ENCODE measurements at regions not wholly inside any gene's neighbourhood (a gene's known extent, or its start where the extent isn't known, plus 50 kb on each side); places are given as distances from the start of the nearest gene placed in this dataset.
"Not testable (repeated sequence)": the region's sequence is repeated elsewhere in the genome, so short reads cannot be mapped to it uniquely, and the experiment has no call there.

DNA sequence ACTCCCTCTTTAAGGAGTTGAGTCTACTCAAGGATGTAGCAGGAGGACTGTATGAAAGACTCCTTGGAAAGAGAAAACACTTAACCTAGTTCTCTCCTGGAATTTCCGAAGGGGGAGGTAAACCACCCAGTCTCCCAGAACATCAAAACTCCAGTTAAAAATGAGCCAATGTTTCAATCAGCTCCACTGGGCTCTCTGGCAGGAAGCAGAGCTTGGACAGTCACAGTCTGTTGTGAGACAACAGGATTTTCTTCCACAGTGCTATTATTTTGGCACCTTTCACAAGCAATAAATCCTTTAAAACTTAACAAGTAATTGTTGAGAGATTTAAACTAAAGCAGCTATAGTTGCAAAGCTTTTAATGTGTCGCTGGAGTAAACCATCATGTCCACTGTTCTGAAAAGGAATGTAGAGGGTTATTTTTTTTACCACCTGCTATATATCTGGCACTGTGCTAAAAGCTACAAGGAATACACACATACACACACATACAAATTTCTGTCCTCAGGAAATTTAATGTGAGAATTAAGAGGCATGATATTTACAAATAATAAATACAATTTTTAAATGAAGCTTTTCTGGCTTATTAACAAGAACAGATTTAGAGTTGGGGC lies 229.2 kb upstream of the INTU start:
- Histone ChIP-seq H3K9me3 (peaks cover 0 to 21% (median 17%) of the 10 kb centered on the region in 8 donors), H3K4me1 (no peaks in the 10 kb centered on the region), H3K27me3 (replicated peaks in 1 of 7) (no peaks in the 10 kb centered on the region), H3K4me3 (no peak overlapping the region), H3K27ac (no peak overlapping the region), H3K36me3 (no peaks in the 10 kb centered on the region)
- DNase-seq: no peak
- no peak for TF ChIP-seq POLR2A (IDR thresholded peaks at IDR 0.05)
- no peak for TF ChIP-seq POLR2AphosphoS5 (IDR thresholded peaks at IDR 0.05)
- TF ChIP-seq, protein P1, sequence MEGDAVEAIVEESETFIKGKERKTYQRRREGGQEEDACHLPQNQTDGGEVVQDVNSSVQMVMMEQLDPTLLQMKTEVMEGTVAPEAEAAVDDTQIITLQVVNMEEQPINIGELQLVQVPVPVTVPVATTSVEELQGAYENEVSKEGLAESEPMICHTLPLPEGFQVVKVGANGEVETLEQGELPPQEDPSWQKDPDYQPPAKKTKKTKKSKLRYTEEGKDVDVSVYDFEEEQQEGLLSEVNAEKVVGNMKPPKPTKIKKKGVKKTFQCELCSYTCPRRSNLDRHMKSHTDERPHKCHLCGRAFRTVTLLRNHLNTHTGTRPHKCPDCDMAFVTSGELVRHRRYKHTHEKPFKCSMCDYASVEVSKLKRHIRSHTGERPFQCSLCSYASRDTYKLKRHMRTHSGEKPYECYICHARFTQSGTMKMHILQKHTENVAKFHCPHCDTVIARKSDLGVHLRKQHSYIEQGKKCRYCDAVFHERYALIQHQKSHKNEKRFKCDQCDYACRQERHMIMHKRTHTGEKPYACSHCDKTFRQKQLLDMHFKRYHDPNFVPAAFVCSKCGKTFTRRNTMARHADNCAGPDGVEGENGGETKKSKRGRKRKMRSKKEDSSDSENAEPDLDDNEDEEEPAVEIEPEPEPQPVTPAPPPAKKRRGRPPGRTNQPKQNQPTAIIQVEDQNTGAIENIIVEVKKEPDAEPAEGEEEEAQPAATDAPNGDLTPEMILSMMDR (IDR thresholded peaks at IDR 0.05 in 8 of 11, conservative IDR thresholded peaks at IDR 0.05 in 3 of 11): no peak
- intact Hi-C loops (cut with DNase I; ENCODE audit: low total_unique reads): no loop called here
- 58 to 77% (median 72%) methylated on average over 2 of the region's 2 CpGs for WGBS, 5 donors

DNA sequence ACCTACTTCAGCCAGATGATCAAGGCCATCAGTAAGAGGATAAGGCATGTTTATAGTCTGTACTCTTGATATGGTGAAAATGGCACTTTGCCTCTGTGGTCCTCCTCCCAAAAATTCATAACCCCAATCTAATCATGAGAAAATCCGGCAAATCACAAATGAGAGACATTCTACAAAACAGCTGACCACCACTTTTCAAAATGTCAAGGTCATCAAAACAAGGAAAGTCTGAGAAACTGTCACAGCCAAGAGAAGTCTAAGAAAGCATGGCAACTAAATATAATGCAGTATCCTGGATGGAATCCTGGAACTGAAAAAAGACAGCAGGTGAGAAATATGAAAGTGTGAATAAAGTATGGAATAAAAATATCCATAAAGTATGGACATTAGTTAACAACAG lies 226.6 kb upstream of the INTU start:
- Histone ChIP-seq H3K27me3 (replicated peaks in 1 of 7) (no peaks in the 10 kb centered on the region), H3K27ac (no peak overlapping the region), H3K4me1 (no peaks in the 10 kb centered on the region), H3K9me3 (peaks cover 0 to 32% (median 18%) of the 10 kb centered on the region in 8 donors), H3K36me3 (no peaks in the 10 kb centered on the region), H3K4me3 (no peak overlapping the region)
- DNase-seq: no peak
- intact Hi-C loops (cut with DNase I; ENCODE audit: low total_unique reads): no loop called here
- TF ChIP-seq, protein P1 (IDR thresholded peaks at IDR 0.05 in 8 of 11, conservative IDR thresholded peaks at IDR 0.05 in 3 of 11): no peak
- no peak for TF ChIP-seq POLR2A (IDR thresholded peaks at IDR 0.05)
- no peak for TF ChIP-seq POLR2AphosphoS5 (IDR thresholded peaks at IDR 0.05)
- WGBS, 5 donors: 75 to 93% (median 84%) methylated on average over 1 of the region's 1 CpG

DNA sequence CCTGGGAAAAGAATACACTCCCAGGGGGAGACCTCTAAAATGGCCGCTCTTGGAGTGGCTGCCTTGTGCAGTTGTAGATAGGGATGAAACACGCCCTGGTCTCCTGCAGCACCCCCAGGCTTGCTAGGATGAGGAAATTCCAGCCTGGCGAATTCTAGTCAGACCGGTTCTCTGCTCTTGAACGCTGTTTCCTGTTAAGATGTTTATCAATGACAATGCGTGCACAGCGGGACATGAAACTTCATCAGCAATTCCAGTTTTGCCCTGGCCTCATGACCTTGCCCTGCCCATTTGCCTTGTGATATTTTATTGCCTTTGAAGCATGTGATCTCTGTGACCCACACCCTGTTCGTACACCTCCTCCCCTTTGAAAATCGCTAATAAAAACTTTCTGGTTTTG lies 225.2 kb upstream of the INTU start:
- DNase-seq; intact Hi-C loops (cut with DNase I; ENCODE audit: low total_unique reads); H3K27ac ChIP-seq; H3K27me3 ChIP-seq (replicated peaks in 1 of 7); H3K36me3 ChIP-seq; H3K4me3 ChIP-seq; H3K4me1 ChIP-seq: not testable (repeated sequence)
- H3K9me3 ChIP-seq: peaks cover 0 to 32% (median 18%) of the 10 kb centered on the region in 8 donors
- WGBS, 5 donors: 69 to 84% (median 78%) methylated on average over 9 of the region's 9 CpGs

DNA sequence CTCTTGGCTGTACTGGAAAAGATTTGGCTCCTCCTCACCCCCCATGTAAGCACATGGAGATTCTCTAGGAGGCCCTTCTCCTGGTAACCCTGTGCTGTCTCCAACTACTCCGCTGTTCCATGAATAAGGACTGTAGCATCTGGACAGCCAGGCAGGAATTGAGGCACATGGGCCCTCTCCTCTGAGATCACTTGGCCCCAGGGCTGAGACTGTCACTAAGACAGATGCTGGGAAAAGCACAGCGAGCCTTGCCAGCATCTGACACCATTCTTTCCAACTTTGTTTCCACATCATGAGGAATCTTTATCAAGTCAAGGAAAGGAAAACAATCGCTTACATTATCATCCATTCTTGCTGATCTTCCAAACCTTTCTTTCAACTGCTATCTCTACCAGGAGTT lies 222.6 kb upstream of the INTU start:
- Histone ChIP-seq H3K36me3 (no peaks in the 10 kb centered on the region), H3K4me3 (no peak overlapping the region), H3K4me1 (no peaks in the 10 kb centered on the region), H3K9me3 (peaks cover 0 to 32% (median 18%) of the 10 kb centered on the region in 8 donors), H3K27me3 (replicated peaks in 1 of 7) (no peaks in the 10 kb centered on the region), H3K27ac (no peak overlapping the region)
- 79 to 89% (median 85%) methylated on average over 3 of the region's 3 CpGs for WGBS, 5 donors
- intact Hi-C loops (cut with DNase I; ENCODE audit: low total_unique reads): no loop called here
- DNase-seq: no peak
- TF ChIP-seq, protein P1 (IDR thresholded peaks at IDR 0.05 in 8 of 11, conservative IDR thresholded peaks at IDR 0.05 in 3 of 11): no peak
- TF ChIP-seq POLR2AphosphoS5 (IDR thresholded peaks at IDR 0.05) (no peak), POLR2A (IDR thresholded peaks at IDR 0.05) (no peak)

DNA sequence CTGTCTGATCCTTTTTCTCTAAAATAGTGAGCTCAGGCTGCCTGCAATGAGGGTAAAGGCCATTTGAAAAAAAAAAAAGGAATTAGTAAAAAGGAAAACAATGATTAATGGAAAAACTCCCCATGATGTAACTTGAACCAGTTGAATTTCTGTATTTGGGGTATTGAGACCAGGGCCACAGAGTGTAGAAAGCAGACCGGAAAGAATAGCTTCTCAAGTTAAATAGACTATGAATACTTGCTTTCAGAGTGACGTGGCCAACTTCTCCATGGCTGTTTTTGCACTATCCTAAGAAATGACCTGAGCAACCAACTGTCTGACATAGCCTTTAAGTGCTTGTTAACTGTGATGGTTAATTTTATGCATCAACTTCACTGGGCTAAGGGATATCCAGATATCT lies 222.1 kb upstream of the INTU start:
- intact Hi-C loops (cut with DNase I; ENCODE audit: low total_unique reads): no loop called here
- 45 to 83% (median 69%) methylated on average over 2 of the region's 2 CpGs for WGBS, 5 donors
- Histone ChIP-seq H3K4me3 (no peak overlapping the region), H3K4me1 (no peaks in the 10 kb centered on the region), H3K36me3 (no peaks in the 10 kb centered on the region), H3K9me3 (peaks cover 0 to 32% (median 18%) of the 10 kb centered on the region in 8 donors), H3K27ac (no peak overlapping the region), H3K27me3 (replicated peaks in 1 of 7) (no peaks in the 10 kb centered on the region)
- no peak for DNase-seq
- TF ChIP-seq, protein P1 (IDR thresholded peaks at IDR 0.05 in 8 of 11, conservative IDR thresholded peaks at IDR 0.05 in 3 of 11): no peak
- TF ChIP-seq POLR2AphosphoS5 (IDR thresholded peaks at IDR 0.05) (no peak), POLR2A (IDR thresholded peaks at IDR 0.05) (no peak)

All from spleen (tissue), 11 donors.